Osteoblast (primary cell): ENCODE measurements at regions not wholly inside any gene's neighbourhood (a gene's known extent, or its start where the extent isn't known, plus 50 kb on each side); places are given as distances from the start of the nearest gene placed in this dataset.

Experiments
- DNase-seq: peaks from one replicate; pipeline ENCODE4 v3.0.0; 2011; ENCODE audit warnings: low spot score, mixed read lengths; ENCODE audit not compliant: insufficient read length; ENCODE audit errors: missing footprints
- H2AFZ ChIP-seq: 2 replicates; pipeline ENCODE4 v1.6.0; 2011; ENCODE audit warnings: mild to moderate bottlenecking, low read length
- H3K27ac ChIP-seq: 2 replicates; pipeline ENCODE4 v1.5.1; 2011; ENCODE audit warnings: mild to moderate bottlenecking, low read depth, low read length, moderate library complexity
- H3K27me3 ChIP-seq: 2 replicates; pipeline ENCODE4 v1.6.0; 2012; ENCODE audit warnings: mild to moderate bottlenecking, control low read depth, inconsistent platforms, low read length, moderate library complexity; ENCODE audit not compliant: insufficient read depth
- H3K36me3 ChIP-seq: 2 replicates; pipeline ENCODE4 v1.5.1; 2011; ENCODE audit warnings: mild to moderate bottlenecking, low read length, control low read depth, moderate library complexity; ENCODE audit not compliant: insufficient read depth
- H3K4me1 ChIP-seq: 2 replicates; pipeline ENCODE4 v1.5.1; 2011; ENCODE audit warnings: mild to moderate bottlenecking, low read length, control low read depth, moderate library complexity; ENCODE audit not compliant: insufficient read depth
- H3K4me2 ChIP-seq: 2 replicates; pipeline ENCODE4 v1.6.0; 2011; ENCODE audit warnings: mild to moderate bottlenecking, low read length; ENCODE audit not compliant: insufficient read depth
- H3K4me3 ChIP-seq: fragments of 200-600 bp; sonication (generic); 3 replicates; pipeline ENCODE4 v1.5.1; 2012; ENCODE audit warnings: mild to moderate bottlenecking, low read length, inconsistent platforms; ENCODE audit not compliant: insufficient read depth
- H3K79me2 ChIP-seq: 2 replicates; pipeline ENCODE4 v1.6.0; 2012; ENCODE audit warnings: mild to moderate bottlenecking, low read length, control low read depth, inconsistent platforms; ENCODE audit not compliant: insufficient read depth
- H3K9me3 ChIP-seq: 2 replicates; pipeline ENCODE4 v1.5.1; 2011; ENCODE audit warnings: low read depth, low read length, control low read depth
- H4K20me1 ChIP-seq: 2 replicates; pipeline ENCODE4 v1.6.0; 2012; ENCODE audit warnings: mild to moderate bottlenecking, low read length, control low read depth; ENCODE audit not compliant: insufficient read depth
- CTCF ChIP-seq: IDR thresholded peaks from 2 replicates; pipeline ENCODE4 v1.5.1; 2011; ENCODE audit warnings: mild to moderate bottlenecking, low read depth, low read length, moderate library complexity; ENCODE audit errors: extremely low read depth

GRCh38 chr5:90174236-90174635, 235.3 kb downstream of the CETN3 start:
- H3K27ac ChIP-seq = no peak overlapping the region
- DNase-seq = no peak
- H4K20me1 ChIP-seq = no peaks in the 10 kb centered on the region
- H3K9me3 ChIP-seq = no peaks in the 10 kb centered on the region
- no peak for TF ChIP-seq CTCF
- no peaks in the 10 kb centered on the region for H3K36me3 ChIP-seq
- H3K79me2 ChIP-seq = no peaks in the 10 kb centered on the region
- H3K4me1 ChIP-seq = no peaks in the 10 kb centered on the region
- H3K4me3 ChIP-seq = no peak overlapping the region
- no peak overlapping the region for H2AFZ ChIP-seq
- H3K27me3 ChIP-seq = no peaks in the 10 kb centered on the region
- H3K4me2 ChIP-seq = no peak overlapping the region

GRCh38 chr5:90173299-90174030, 236.1 kb downstream of the CETN3 start:
- Histone ChIP-seq H3K27me3 (no peaks in the 10 kb centered on the region), H3K27ac (no peak overlapping the region), H3K36me3 (no peaks in the 10 kb centered on the region), H3K4me2 (no peak overlapping the region), H3K4me3 (no peak overlapping the region), H3K9me3 (no peaks in the 10 kb centered on the region), H3K4me1 (no peaks in the 10 kb centered on the region), H3K79me2 (no peaks in the 10 kb centered on the region), H4K20me1 (no peaks in the 10 kb centered on the region), H2AFZ (no peak overlapping the region)
- DNase-seq = no peak
- no peak for TF ChIP-seq CTCF

- Histone ChIP-seq H3K36me3 (no peaks in the 10 kb centered on the region), H3K9me3 (no peaks in the 10 kb centered on the region), H4K20me1 (no peaks in the 10 kb centered on the region), H3K4me3 (no peak overlapping the region), H3K27ac (no peak overlapping the region), H3K27me3 (no peaks in the 10 kb centered on the region), H3K4me2 (no peak overlapping the region), H2AFZ (no peak overlapping the region), H3K79me2 (no peaks in the 10 kb centered on the region), H3K4me1 (no peaks in the 10 kb centered on the region)
- DNase-seq = no peak
- TF ChIP-seq CTCF = no peak
Observed at GRCh38 chr5:90171466-90171865, 238.1 kb downstream of the CETN3 start.

- no peaks in the 10 kb centered on the region for H3K9me3 ChIP-seq
- H3K27me3 ChIP-seq = no peaks in the 10 kb centered on the region
Observed at GRCh38 chr5:90170261-90170660, 239.3 kb downstream of the CETN3 start.

More at GRCh38 chr5:90170261-90170660, 239.3 kb downstream of the CETN3 start:
- no peak overlapping the region for H3K4me3 ChIP-seq
- H2AFZ ChIP-seq = no peak overlapping the region
- H3K4me2 ChIP-seq = no peak overlapping the region
- H3K27ac ChIP-seq = no peak overlapping the region
- DNase-seq = no peak
- no peaks in the 10 kb centered on the region for H4K20me1 ChIP-seq
- H3K4me1 ChIP-seq = no peaks in the 10 kb centered on the region
- no peak for TF ChIP-seq CTCF
- H3K79me2 ChIP-seq = no peaks in the 10 kb centered on the region
- H3K36me3 ChIP-seq = no peaks in the 10 kb centered on the region
